Hippocampal formation (tissue), 2 donors: ENCODE measurements at regions not wholly inside any gene's neighbourhood (a gene's known extent, or its start where the extent isn't known, plus 50 kb on each side); places are given as distances from the start of the nearest gene placed in this dataset.

Experiments
- DNase-seq, 2 donors: peaks; one replicate each; lab custom pipeline; 2025; lab: John Stamatoyannopoulos, UW

GRCh38 chr1:29471487-29472313 is 235.4 kb downstream of the PTPRU start:
- no peak for DNase-seq

- DNase-seq = no peak
These were observed 234.4 kb downstream of the PTPRU start for GRCh38 chr1:29470788-29471119.

GRCh38 chr1:29470087-29470787 is 233.9 kb downstream of the PTPRU start:
- no peak for DNase-seq

- no peak for DNase-seq
These were observed 233.1 kb downstream of the PTPRU start for GRCh38 chr1:29469457-29469856.

GRCh38 chr1:29467989-29468900 is 231.9 kb downstream of the PTPRU start:
- no peak for DNase-seq

GRCh38 chr1:29466258-29466657 is 229.9 kb downstream of the PTPRU start:
- no peak for DNase-seq

- no peak for DNase-seq
These were observed 229.4 kb downstream of the PTPRU start for GRCh38 chr1:29465755-29466154.

- no peak for DNase-seq
These were observed 225.8 kb downstream of the PTPRU start for GRCh38 chr1:29462096-29462495.

GRCh38 chr1:29461115-29461739 is 224.9 kb downstream of the PTPRU start:
- DNase-seq = no peak

GRCh38 chr1:29460694-29461093 is 224.4 kb downstream of the PTPRU start:
- no peak for DNase-seq

- no peak for DNase-seq
These were observed 223.8 kb downstream of the PTPRU start for GRCh38 chr1:29460041-29460610.

GRCh38 chr1:29459620-29459945 is 223.3 kb downstream of the PTPRU start:
- DNase-seq = no peak

- DNase-seq = no peak
These were observed 222.7 kb downstream of the PTPRU start for GRCh38 chr1:29458737-29459619.

GRCh38 chr1:29457496-29458368 is 221.4 kb downstream of the PTPRU start:
- DNase-seq = no peak

GRCh38 chr1:29456685-29457435 is 220.5 kb downstream of the PTPRU start:
- DNase-seq = no peak

- DNase-seq = no peak
These were observed 219.5 kb downstream of the PTPRU start for GRCh38 chr1:29455781-29456180.

GRCh38 chr1:29454616-29455380 is 218.5 kb downstream of the PTPRU start:
- no peak for DNase-seq
